Upper lobe of left lung (tissue), 6 donors: ENCODE measurements at regions not wholly inside any gene's neighbourhood (a gene's known extent, or its start where the extent isn't known, plus 50 kb on each side); places are given as distances from the start of the nearest gene placed in this dataset.

ENCODE experiments used
- ATAC-seq, 2 donors: fragments of 200-7000 bp; cut with Tn5 transposase; one replicate each; pipeline ENCODE4 v1.9.1; 2022; ENCODE audit warnings: mild to moderate bottlenecking in 2 of 2, moderate library complexity in 2 of 2; ENCODE audit not compliant: low FRiP score in 2 of 2
- DNase-seq, 2 donors: peaks; one replicate each; pipeline ENCODE4 v3.0.0-alpha.2; 2019 to 2020
- H3K27ac ChIP-seq, 4 donors: fragments of 200-600 bp; sonication (generic); one replicate each; pipeline ENCODE4 v1.5.1; 2016 to 2019
- H3K27me3 ChIP-seq, 4 donors: fragments of 200-600 bp; sonication (generic); one replicate each; pipeline ENCODE4 v1.5.1; 2017 to 2019
- H3K36me3 ChIP-seq, 4 donors: fragments of 200-600 bp; sonication (generic); one replicate each; pipeline ENCODE4 v1.5.1; 2016 to 2019
- H3K4me1 ChIP-seq, 4 donors: fragments of 200-600 bp; sonication (generic); one replicate each; pipeline ENCODE4 v1.5.1; 2018 to 2019
- H3K4me3 ChIP-seq, 4 donors: fragments of 200-600 bp; sonication (generic); one replicate each; pipeline ENCODE4 v1.5.1; 2017 to 2019; ENCODE audit warnings: mild to moderate bottlenecking in 2 of 4, moderate library complexity in 1 of 4
- H3K9me3 ChIP-seq, 4 donors: fragments of 200-600 bp; sonication (generic); one replicate each; pipeline ENCODE4 v1.5.1; 2018 to 2019
- CTCF ChIP-seq, 6 experiments: fragments of 450-650 bp in 4 of 6; fragments of 200-600 bp in 2 of 6; sonication (generic) in 2 of 6; IDR thresholded peaks; one replicate each; pipeline ENCODE4 v1.5.1; 2016 to 2019; ENCODE audit warnings: antibody characterized with exemption in 6 of 6
- EP300 ChIP-seq, 4 donors: sonication (generic); formaldehyde crosslinking; IDR thresholded peaks; one replicate each; pipeline ENCODE4 v1.5.1; 2017; ENCODE audit warnings: antibody characterized with exemption in 4 of 4, control low read depth in 2 of 4
- POLR2A ChIP-seq, 4 donors: fragments of 450-650 bp; IDR thresholded peaks; one replicate each; pipeline ENCODE4 v1.5.1; 2016 to 2017; ENCODE audit warnings: antibody characterized with exemption in 4 of 4, mild to moderate bottlenecking in 2 of 4
- POLR2AphosphoS5 ChIP-seq, 2 donors: sonication (generic); formaldehyde crosslinking; IDR thresholded peaks; one replicate each; pipeline ENCODE4 v1.5.1; 2017; ENCODE audit warnings: antibody characterized with exemption in 2 of 2
- WGBS, 2 donors: methylation state at CpG; one replicate each; pipeline ENCODE4 v1.1.5; 2017 to 2018; 5-methylcytosine and 5-hydroxymethylcytosine counted together
- donor health status: DM: no; HTN: no; CAD: no; lungs with moderate emphysema.
- donor health status: DM: no; HTN: yes; CAD: no; lungs with severe emphysema.

- Histone ChIP-seq H3K9me3 (no peaks in the 10 kb centered on the region), H3K4me1 (no peaks in the 10 kb centered on the region), H3K4me3 (no peak overlapping the region), H3K36me3 (no peaks in the 10 kb centered on the region), H3K27ac (no peak overlapping the region), H3K27me3 (no peaks in the 10 kb centered on the region)
- WGBS, 2 donors, result 81 to 83% methylated on average over 2 of the region's 2 CpGs
- DNase-seq (no peak), ATAC-seq (no peak)
- TF ChIP-seq POLR2A (IDR thresholded peaks at IDR 0.05) (no peak), CTCF (IDR thresholded peaks at IDR 0.05) (no peak), EP300 (IDR thresholded peaks at IDR 0.05) (no peak), POLR2AphosphoS5 (IDR thresholded peaks at IDR 0.05) (no peak)
Measured at GRCh38 chr2:138212434-138212833, 248.2 kb downstream of the HNMT start.

- 53 to 69% methylated on average over 2 of the region's 2 CpGs for WGBS, 2 donors
- Histone ChIP-seq H3K27me3 (no peaks in the 10 kb centered on the region), H3K4me3 (no peak overlapping the region), H3K4me1 (no peaks in the 10 kb centered on the region), H3K9me3 (no peaks in the 10 kb centered on the region), H3K27ac (no peak overlapping the region), H3K36me3 (no peaks in the 10 kb centered on the region)
- ATAC-seq, result no peak
- TF ChIP-seq POLR2A (IDR thresholded peaks at IDR 0.05) (no peak), EP300 (IDR thresholded peaks at IDR 0.05) (no peak), POLR2AphosphoS5 (IDR thresholded peaks at IDR 0.05) (no peak), CTCF (IDR thresholded peaks at IDR 0.05) (no peak)
- no peak for DNase-seq
Measured at GRCh38 chr2:138213084-138213483, 248.8 kb downstream of the HNMT start.

- Histone ChIP-seq H3K4me3 (no peak overlapping the region), H3K36me3 (no peaks in the 10 kb centered on the region), H3K27me3 (no peaks in the 10 kb centered on the region), H3K27ac (no peak overlapping the region), H3K9me3 (no peaks in the 10 kb centered on the region), H3K4me1 (no peaks in the 10 kb centered on the region)
- DNase-seq (no peak), ATAC-seq (no peak)
- TF ChIP-seq POLR2A (IDR thresholded peaks at IDR 0.05), result no peak
- no peak for TF ChIP-seq EP300 (IDR thresholded peaks at IDR 0.05)
- TF ChIP-seq POLR2AphosphoS5 (IDR thresholded peaks at IDR 0.05), result no peak
- no peak for TF ChIP-seq CTCF (IDR thresholded peaks at IDR 0.05)
Measured at GRCh38 chr2:138213624-138214023, 249.4 kb downstream of the HNMT start.

- H3K36me3 ChIP-seq, result no peaks in the 10 kb centered on the region
- no peaks in the 10 kb centered on the region for H3K9me3 ChIP-seq
- 41 to 90% methylated on average over 1 of the region's 1 CpG for WGBS, 2 donors
- no peaks in the 10 kb centered on the region for H3K27me3 ChIP-seq
- H3K4me3 ChIP-seq, result no peak overlapping the region
- DNase-seq (no peak), ATAC-seq (no peak)
- no peak overlapping the region for H3K27ac ChIP-seq
- H3K4me1 ChIP-seq, result no peaks in the 10 kb centered on the region
- TF ChIP-seq EP300 (IDR thresholded peaks at IDR 0.05) (no peak), POLR2AphosphoS5 (IDR thresholded peaks at IDR 0.05) (no peak), CTCF (IDR thresholded peaks at IDR 0.05) (no peak), POLR2A (IDR thresholded peaks at IDR 0.05) (no peak)
Measured at GRCh38 chr2:138215958-138216357, 251.7 kb downstream of the HNMT start.

GRCh38 chr2:138217975-138218374 is 253.7 kb downstream of the HNMT start:
- no peak overlapping the region for H3K27ac ChIP-seq
- DNase-seq, result no peak
- H3K4me3 ChIP-seq, result no peak overlapping the region
- TF ChIP-seq CTCF (IDR thresholded peaks at IDR 0.05) (no peak), EP300 (IDR thresholded peaks at IDR 0.05) (no peak), POLR2AphosphoS5 (IDR thresholded peaks at IDR 0.05) (no peak), POLR2A (IDR thresholded peaks at IDR 0.05) (no peak)
- ATAC-seq, result no peak
- H3K4me1 ChIP-seq, result no peaks in the 10 kb centered on the region
- H3K9me3 ChIP-seq, result no peaks in the 10 kb centered on the region
- H3K36me3 ChIP-seq, result no peaks in the 10 kb centered on the region
- no peaks in the 10 kb centered on the region for H3K27me3 ChIP-seq
